ENCODE measurements at regions not wholly inside any gene's neighbourhood (a gene's known extent, or its start where the extent isn't known, plus 50 kb on each side); places are given as distances from the start of the nearest gene placed in this dataset.
"Not testable (repeated sequence)": the region's sequence is repeated elsewhere in the genome, so short reads cannot be mapped to it uniquely, and the experiment has no call there.

- DNase-seq, result no peak
These were observed 737.7 kb downstream of the NLGN4X start for GRCh38 chrX:5490786-5491563.

- no peak for DNase-seq
These were observed 754.4 kb downstream of the NLGN4X start for GRCh38 chrX:5474282-5474681.

- no peak for DNase-seq
These were observed 770.3 kb downstream of the NLGN4X start for GRCh38 chrX:5458300-5458842.

DNA sequence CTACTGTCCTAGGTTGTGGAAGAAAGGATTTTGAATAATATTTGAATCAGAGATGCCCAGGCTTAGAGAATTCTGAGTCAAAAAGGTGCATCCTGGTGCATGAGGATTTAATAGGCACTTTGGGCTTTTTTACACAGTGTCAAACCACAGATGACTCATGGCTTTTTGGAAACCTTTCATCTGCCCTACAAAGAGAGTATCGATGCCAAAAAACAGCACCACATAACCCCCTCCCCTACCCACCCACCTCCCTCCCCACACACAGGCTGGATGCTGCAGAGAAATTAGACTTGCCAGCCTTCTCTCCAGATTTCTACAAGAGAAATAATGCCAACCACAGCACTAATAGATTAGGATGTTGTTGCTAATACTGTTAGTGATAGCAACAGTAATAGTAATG lies 779.3 kb downstream of the NLGN4X start:
- DNase-seq, result no peak

DNA sequence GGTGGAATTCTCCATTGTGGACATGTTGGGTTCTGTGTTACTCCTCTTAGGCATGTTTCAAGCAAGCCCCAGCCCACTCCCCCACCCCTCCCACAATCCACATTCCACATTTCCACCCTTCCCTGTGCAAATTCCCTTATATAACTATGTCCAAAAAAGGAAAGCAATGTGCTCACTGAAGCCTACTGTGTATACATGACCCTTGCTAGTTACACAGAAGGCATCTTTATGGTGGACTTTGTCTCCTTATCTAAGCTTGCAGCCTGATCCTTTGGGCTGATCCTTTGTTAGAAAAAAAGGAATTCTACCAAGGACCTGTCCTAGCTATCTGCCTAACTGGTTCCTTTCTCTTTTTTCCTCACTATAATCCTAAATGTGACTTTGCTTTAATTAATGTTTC lies 796.8 kb downstream of the NLGN4X start:
- DNase-seq, result no peak

DNA sequence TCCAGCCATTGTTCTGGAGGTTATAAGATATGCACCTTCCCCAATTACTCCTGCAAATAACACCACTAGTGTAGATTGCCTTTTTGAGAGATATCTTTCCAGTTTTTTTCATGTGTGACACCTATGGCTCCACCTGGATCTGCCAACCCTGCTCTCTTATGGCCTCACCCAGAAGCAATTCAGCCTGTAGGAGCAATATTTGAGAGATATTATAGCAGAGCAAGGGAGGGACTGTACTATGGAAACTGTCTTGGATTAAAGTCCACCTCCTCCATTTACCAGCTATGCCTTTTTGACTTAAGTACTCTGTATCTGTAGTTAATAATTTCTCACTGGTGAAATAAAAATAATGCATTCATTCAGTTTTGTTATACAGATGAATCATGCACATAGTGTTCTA lies 803.5 kb downstream of the NLGN4X start:
- DNase-seq, result no peak

GRCh38 chrX:5417381-5417780 lies 811.3 kb downstream of the NLGN4X start:
- DNase-seq, result no peak

GRCh38 chrX:5415738-5416137 lies 812.9 kb downstream of the NLGN4X start:
- no peak for DNase-seq

DNA sequence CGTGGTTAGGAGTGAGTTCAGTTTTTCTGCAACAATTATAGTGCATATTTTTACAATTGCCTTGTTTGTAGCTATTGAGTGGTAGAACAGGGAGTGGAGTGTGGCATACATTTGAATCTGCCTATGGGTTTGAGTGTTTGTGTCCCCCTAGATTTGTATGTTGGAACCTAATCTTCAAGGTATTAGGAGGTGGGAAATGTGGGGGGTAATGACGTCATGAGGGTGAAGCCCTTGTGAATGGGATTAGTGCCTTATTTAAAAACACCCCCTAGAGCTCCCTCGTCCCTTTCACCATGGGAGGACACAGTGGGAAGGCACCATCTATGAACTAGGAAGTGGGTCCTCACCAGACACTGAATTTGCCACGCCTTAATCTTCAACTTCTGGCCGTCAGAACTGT lies 819.6 kb downstream of the NLGN4X start:
- DNase-seq, result no peak

DNA sequence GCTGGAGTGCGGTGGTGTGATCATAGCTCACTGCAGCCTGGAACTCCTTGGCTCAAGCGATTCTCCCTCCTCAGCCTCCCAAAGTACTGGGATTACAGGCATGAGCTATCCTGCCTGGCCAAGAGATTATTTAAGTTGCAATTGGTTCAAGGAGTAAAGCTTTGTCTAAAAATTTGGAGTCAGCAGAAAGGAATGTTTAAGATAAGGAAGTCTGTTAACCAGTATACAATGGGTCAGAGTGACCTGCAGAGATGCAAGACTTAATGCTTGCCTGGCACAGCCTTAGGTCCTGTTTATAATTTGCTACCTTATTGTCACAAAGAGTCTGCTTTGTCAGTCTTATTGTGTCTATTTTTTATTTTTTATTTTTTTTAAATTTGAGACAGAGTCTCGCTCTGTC lies 826.2 kb downstream of the NLGN4X start:
- no peak for DNase-seq

GRCh38 chrX:5399403-5399802 lies 829.3 kb downstream of the NLGN4X start:
- DNase-seq, result no peak

DNA sequence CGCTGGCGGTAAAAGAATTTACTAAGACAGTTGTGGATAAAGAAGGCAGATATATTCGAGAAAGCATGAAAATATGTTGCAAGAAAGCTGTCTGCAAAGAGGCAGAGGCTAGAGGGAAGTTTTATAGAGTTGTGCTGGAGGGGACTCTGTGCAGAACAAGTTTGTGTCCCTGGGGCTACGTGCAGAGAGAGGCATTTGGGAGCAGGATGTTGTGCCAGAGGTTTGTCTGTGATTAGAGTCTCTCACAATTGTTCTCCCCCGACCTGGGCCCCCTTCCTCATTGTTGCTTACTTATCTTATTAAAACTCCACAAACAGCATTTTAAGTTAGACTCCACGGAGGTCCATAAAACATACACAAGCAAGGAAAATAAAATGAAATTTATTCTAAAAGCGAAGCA lies 831.3 kb downstream of the NLGN4X start:
- DNase-seq, result no peak

DNA sequence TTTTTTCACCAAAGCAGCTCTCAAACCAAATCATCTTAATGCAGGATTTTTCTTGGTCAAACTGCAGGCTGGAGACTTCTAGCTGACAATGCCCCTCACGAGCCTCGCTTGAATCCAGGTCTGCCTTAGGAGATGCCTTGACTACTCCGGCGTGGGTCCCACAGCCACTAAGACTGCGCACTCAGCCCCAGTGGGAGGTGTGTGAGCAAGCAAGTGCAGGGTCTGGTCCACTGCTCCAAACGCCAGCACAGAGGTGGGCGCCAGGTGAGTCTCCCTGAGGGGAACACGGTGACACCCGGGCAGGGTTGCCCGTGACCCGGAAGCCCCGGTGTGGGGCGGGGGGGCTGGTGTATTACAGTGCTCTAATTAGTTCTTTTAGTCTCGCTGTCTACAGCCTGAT lies 838.3 kb downstream of the NLGN4X start:
- no peak for DNase-seq

GRCh38 chrX:5388087-5388486 lies 840.6 kb downstream of the NLGN4X start:
- DNase-seq, result no peak

GRCh38 chrX:5380426-5380825 lies 848.2 kb downstream of the NLGN4X start:
- DNase-seq, result no peak

DNA sequence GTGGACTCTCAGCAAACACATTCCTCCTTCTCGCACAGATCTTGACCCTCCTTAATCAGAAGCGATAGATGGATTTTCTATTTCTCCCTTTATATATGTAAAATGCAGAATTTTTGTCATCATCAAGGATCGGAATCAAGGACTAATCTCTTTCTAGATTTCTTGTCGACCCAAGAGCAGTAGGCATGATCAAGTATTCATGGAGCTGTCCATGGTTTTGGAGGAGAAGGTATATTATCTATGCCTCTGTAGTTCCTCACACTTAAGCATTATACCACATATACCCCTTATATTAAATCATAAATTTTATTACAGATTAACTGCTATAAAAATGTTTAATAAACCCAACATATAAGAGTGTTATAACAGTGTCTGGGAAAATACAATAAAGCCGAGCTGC lies 886.8 kb downstream of the NLGN4X start:
- no peak for DNase-seq

DNA sequence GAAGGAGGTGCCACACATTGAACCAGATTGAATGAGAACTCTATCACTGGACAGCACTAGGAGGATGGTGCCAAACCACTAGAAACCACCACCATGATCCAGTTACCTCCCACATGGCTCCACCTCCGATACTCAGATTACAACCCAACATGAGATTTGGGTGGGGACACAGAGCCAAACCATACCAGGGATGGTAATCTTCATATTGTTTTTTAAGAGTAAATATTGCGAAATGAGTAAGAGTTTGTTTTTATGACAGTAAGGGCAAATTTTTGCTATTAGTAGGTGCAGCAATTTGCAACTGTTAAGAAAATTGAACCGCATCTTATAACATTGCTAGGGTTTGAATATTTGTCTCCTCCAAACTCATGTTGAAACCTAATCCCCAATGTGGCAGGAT lies 891.5 kb downstream of the NLGN4X start:
- no peak for DNase-seq

- no peak for DNase-seq
These were observed 904.1 kb downstream of the NLGN4X start for GRCh38 chrX:5324546-5324945.

GRCh38 chrX:5314148-5314547 lies 914.5 kb downstream of the NLGN4X start:
- no peak for DNase-seq

DNA sequence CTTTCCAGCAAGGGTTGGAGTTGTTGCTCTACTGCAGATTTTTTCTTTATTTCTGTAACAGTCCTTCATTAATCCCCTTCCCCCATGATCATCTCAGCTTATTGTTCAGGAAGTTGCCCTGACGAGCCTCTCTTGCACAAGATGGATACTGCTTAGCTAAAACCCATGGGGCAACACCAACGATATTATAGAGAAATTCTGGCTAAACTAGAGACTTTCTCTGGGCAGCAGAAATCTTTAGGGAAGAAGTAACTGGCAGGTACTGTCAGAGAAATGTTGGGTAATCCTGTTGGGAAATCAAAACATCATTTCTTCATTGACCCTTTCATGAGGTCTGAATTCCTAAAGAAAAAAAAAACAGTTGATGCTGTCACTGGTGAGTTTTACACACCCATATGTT lies 921.3 kb downstream of the NLGN4X start:
- no peak for DNase-seq

GRCh38 chrX:5306654-5307121 lies 922.0 kb downstream of the NLGN4X start:
- DNase-seq, result no peak

DNA sequence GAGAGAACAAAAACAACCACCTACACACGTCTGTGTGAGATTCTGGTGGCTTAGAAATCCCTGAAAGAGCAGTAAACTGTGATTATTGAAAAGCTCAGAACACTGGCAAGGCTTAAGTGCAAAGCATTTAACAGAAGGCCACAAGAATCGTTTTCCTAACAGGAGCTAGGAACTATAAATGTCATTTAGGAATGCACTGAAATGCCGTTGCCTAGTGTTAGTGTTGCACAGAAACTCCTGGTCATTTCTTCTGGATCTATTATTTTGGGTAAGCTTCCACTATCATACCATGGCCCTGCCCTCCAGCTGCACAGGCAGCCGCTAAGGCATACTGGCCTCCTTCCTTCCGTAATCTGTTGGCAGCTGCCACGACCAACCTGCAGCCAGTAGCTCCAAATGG lies 923.2 kb downstream of the NLGN4X start:
- DNase-seq, result no peak

DNA sequence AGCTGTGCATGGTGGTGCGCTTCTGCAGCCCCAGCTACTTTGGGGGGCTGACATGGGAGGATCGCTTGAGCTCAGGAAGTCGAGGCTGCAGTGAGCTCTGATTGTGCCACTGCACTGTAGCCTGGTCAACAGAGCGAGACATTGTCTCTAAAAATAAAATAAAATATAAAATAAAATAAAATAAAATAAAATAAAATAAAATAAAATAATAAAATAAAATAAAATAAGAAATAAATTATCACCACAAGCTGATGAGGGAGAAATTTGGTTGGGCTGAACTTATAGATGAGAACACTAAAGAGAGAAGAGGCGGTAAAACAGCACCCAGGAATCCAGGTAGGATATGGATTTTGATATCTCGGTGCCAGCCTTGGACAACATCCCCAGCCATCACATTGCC lies 933.7 kb downstream of the NLGN4X start:
- no peak for DNase-seq

- no peak for DNase-seq
These were observed 938.0 kb downstream of the NLGN4X start for GRCh38 chrX:5290635-5291034.

- DNase-seq, result not testable (repeated sequence)
These were observed 938.7 kb downstream of the NLGN4X start for GRCh38 chrX:5289949-5290348.

All from DMS153 (cell line).